ENCODE measurements at regions not wholly inside any gene's neighbourhood (a gene's known extent, or its start where the extent isn't known, plus 50 kb on each side); places are given as distances from the start of the nearest gene placed in this dataset.

GRCh38 chr2:71891719-71892422 is 255.8 kb downstream of the CYP26B1 start:
- TF ChIP-seq CTCF (IDR thresholded peaks at IDR 0.05; ENCODE audit: low read depth, low read length) = no peak
- no peak for TF ChIP-seq EZH2phosphoT487 (IDR thresholded peaks at IDR 0.05; ENCODE audit: low read depth)
